Erythroblast (primary cell): ENCODE measurements at regions not wholly inside any gene's neighbourhood (a gene's known extent, or its start where the extent isn't known, plus 50 kb on each side); places are given as distances from the start of the nearest gene placed in this dataset.
"Not testable (repeated sequence)": the region's sequence is repeated elsewhere in the genome, so short reads cannot be mapped to it uniquely, and the experiment has no call there.

Experiments used
- GATA1 ChIP-seq: IDR thresholded peaks from 2 replicates; pipeline ENCODE4 v1.6.1; 2011; ENCODE audit warnings: low read depth, mild to moderate bottlenecking, control low read depth, low read length, moderate library complexity
- POLR2A ChIP-seq: IDR thresholded peaks from 2 replicates; pipeline ENCODE4 v1.6.1; 2011; ENCODE audit warnings: mild to moderate bottlenecking, low read length

- TF ChIP-seq POLR2A, GATA1: not testable (repeated sequence)
Observed at GRCh38 chr2:144724460-144724859, 204.5 kb upstream of the ZEB2 start.
